Breast epithelium (tissue), 4 donors: ENCODE measurements at regions not wholly inside any gene's neighbourhood (a gene's known extent, or its start where the extent isn't known, plus 50 kb on each side); places are given as distances from the start of the nearest gene placed in this dataset.

ENCODE experiments used
- DNase-seq, 2 donors: peaks; one replicate each; pipeline ENCODE4 v3.0.0-alpha.2; 2019; ENCODE audit warnings: low spot score in 2 of 2
- H3K27ac ChIP-seq, 2 donors: fragments of 200-600 bp; sonication (generic) in 1 of 2; one replicate each; pipeline ENCODE4 v1.5.1; 2016 to 2019; ENCODE audit warnings: mild to moderate bottlenecking in 1 of 2
- H3K27me3 ChIP-seq, 2 donors: fragments of 200-600 bp; sonication (generic) in 1 of 2; one replicate each; pipeline versions ENCODE4 v1.5.1 to v1.6.0; 2017 to 2019; ENCODE audit warnings: control low read depth in 1 of 2, mild to moderate bottlenecking in 1 of 2
- H3K36me3 ChIP-seq: fragments of 200-600 bp; one replicate; pipeline ENCODE4 v1.5.1; 2019
- H3K4me1 ChIP-seq, 2 donors: fragments of 200-600 bp; sonication (generic); one replicate each; pipeline ENCODE4 v1.5.1; 2016 to 2019; ENCODE audit warnings: control low read depth in 1 of 2
- H3K4me3 ChIP-seq, 3 donors: fragments of 200-600 bp; sonication (generic); 1 replicate in 2 of 3; 2 replicates in 1 of 3; pipeline ENCODE4 v1.5.1; 2016 to 2019; ENCODE audit warnings: mild to moderate bottlenecking in 3 of 3, moderate library complexity in 2 of 3
- H3K9me3 ChIP-seq, 2 donors: fragments of 200-600 bp; sonication (generic) in 1 of 2; one replicate each; pipeline ENCODE4 v1.5.1; 2016 to 2019; ENCODE audit warnings: control low read depth in 1 of 2
- POLR2A ChIP-seq: fragments of 450-650 bp; IDR thresholded peaks from one replicate; pipeline ENCODE4 v1.6.1; 2016; ENCODE audit warnings: antibody characterized with exemption, mild to moderate bottlenecking, moderate library complexity
- POLR2AphosphoS5 ChIP-seq, 3 donors: sonication (generic); formaldehyde crosslinking; IDR thresholded peaks; one replicate each; pipeline ENCODE4 v1.6.1; 2017; ENCODE audit warnings: antibody characterized with exemption in 3 of 3
- intact Hi-C: fragments of 100-400 bp; cut with DNase I; formaldehyde crosslinking; loops from one replicate; pipeline ENCODE4 v1.15.1; 2023; ENCODE audit warnings: low total_unique reads
- TF ChIP-seq, protein P1 (sequence below), 3 donors: fragments of 450-650 bp; IDR thresholded peaks; one replicate each; pipeline ENCODE4 v1.5.1; 2016 to 2017; ENCODE audit warnings: antibody characterized with exemption in 3 of 3, mild to moderate bottlenecking in 3 of 3, moderate library complexity in 3 of 3

DNA sequence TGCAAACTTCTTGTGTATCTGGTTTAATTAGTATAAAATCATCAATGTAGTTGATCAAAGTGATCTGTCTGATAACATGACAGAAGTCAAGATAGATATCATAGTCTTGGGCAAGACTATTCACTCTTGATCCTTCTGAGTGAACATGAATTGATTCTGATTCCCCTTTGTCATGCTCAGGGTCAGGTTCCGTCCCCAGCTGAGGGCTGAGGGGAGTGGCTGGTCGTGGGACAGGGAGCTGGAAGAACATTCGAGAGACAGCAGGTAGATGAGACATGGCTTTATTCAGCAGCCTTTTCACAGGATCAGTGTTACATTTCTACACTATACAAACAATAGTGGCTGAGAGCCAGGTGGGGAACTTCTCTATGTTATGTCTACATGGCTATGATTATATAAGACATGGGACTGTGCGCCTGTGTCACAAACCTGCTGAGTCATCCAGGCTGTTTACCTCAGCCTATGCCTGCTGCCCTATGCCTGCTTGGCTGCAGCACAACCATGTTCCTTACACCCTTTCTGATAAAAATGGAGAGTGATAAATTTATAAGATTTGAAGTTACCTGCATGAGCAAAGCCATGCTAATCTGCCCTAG is 586.9 kb upstream of the NR3C2 start:
- Histone ChIP-seq H3K36me3 (no peaks in the 10 kb centered on the region), H3K27ac (no peak overlapping the region), H3K4me3 (no peak overlapping the region), H3K4me1 (no peaks in the 10 kb centered on the region), H3K27me3 (no peaks in the 10 kb centered on the region), H3K9me3 (no peaks in the 10 kb centered on the region)
- TF ChIP-seq, protein P1, sequence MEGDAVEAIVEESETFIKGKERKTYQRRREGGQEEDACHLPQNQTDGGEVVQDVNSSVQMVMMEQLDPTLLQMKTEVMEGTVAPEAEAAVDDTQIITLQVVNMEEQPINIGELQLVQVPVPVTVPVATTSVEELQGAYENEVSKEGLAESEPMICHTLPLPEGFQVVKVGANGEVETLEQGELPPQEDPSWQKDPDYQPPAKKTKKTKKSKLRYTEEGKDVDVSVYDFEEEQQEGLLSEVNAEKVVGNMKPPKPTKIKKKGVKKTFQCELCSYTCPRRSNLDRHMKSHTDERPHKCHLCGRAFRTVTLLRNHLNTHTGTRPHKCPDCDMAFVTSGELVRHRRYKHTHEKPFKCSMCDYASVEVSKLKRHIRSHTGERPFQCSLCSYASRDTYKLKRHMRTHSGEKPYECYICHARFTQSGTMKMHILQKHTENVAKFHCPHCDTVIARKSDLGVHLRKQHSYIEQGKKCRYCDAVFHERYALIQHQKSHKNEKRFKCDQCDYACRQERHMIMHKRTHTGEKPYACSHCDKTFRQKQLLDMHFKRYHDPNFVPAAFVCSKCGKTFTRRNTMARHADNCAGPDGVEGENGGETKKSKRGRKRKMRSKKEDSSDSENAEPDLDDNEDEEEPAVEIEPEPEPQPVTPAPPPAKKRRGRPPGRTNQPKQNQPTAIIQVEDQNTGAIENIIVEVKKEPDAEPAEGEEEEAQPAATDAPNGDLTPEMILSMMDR (IDR thresholded peaks at IDR 0.05), result no peak
- TF ChIP-seq POLR2A (no peak), POLR2AphosphoS5 (IDR thresholded peaks at IDR 0.05) (no peak)
- intact Hi-C loops, result loop anchor here (2.0 kb wide), 1 partner anchor 50 kb away; no protein-coding TSS in a partner anchor
- no peak for DNase-seq

DNA sequence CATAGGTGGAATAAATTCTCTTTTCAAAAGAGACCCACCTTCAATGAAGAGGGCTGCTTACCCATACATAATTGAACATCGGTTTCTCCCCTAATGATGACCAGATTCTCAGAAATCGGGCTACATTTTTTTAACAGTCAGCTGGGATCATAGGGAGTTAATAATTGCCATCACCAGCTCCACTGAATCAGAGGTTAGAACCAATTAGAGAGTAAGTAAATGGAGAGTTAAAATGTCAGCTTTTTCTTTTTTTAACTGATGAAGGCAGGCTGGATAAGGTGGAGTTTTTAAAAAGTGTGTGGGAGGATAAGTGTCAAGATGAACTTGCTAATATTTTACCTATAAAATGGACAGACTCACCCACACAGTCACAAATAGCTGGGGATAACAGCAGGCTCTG is 584.5 kb upstream of the NR3C2 start:
- H3K27ac ChIP-seq, result no peak overlapping the region
- H3K4me3 ChIP-seq, result no peak overlapping the region
- no peaks in the 10 kb centered on the region for H3K9me3 ChIP-seq
- TF ChIP-seq POLR2A, result no peak
- TF ChIP-seq POLR2AphosphoS5 (IDR thresholded peaks at IDR 0.05), result no peak
- TF ChIP-seq, protein P1 (IDR thresholded peaks at IDR 0.05), result no peak
- H3K4me1 ChIP-seq, result no peaks in the 10 kb centered on the region
- H3K36me3 ChIP-seq, result no peaks in the 10 kb centered on the region
- no peaks in the 10 kb centered on the region for H3K27me3 ChIP-seq
- DNase-seq, result no peak
- intact Hi-C loops, result no loop called here

- H3K4me3 ChIP-seq, result no peak overlapping the region
- TF ChIP-seq, protein P1 (IDR thresholded peaks at IDR 0.05), result no peak
- TF ChIP-seq POLR2AphosphoS5 (IDR thresholded peaks at IDR 0.05), result no peak
- TF ChIP-seq POLR2A, result no peak
- H3K36me3 ChIP-seq, result no peaks in the 10 kb centered on the region
- H3K27me3 ChIP-seq, result no peaks in the 10 kb centered on the region
- intact Hi-C loops, result no loop called here
- H3K9me3 ChIP-seq, result no peaks in the 10 kb centered on the region
- no peak for DNase-seq
- no peaks in the 10 kb centered on the region for H3K4me1 ChIP-seq
- no peak overlapping the region for H3K27ac ChIP-seq
These were observed 575.0 kb upstream of the NR3C2 start for GRCh38 chr4:149017002-149017734.

GRCh38 chr4:149009223-149009622 is 567.0 kb upstream of the NR3C2 start:
- no peak overlapping the region for H3K4me3 ChIP-seq
- H3K36me3 ChIP-seq, result no peaks in the 10 kb centered on the region
- H3K27ac ChIP-seq, result no peak overlapping the region
- no peaks in the 10 kb centered on the region for H3K27me3 ChIP-seq
- DNase-seq, result no peak
- no peaks in the 10 kb centered on the region for H3K9me3 ChIP-seq
- no peak for TF ChIP-seq POLR2A
- TF ChIP-seq POLR2AphosphoS5 (IDR thresholded peaks at IDR 0.05), result no peak
- TF ChIP-seq, protein P1 (IDR thresholded peaks at IDR 0.05), result no peak
- intact Hi-C loops, result no loop called here
- no peaks in the 10 kb centered on the region for H3K4me1 ChIP-seq

GRCh38 chr4:149008415-149009025 is 566.3 kb upstream of the NR3C2 start:
- no peaks in the 10 kb centered on the region for H3K9me3 ChIP-seq
- no peaks in the 10 kb centered on the region for H3K27me3 ChIP-seq
- H3K27ac ChIP-seq, result no peak overlapping the region
- H3K4me3 ChIP-seq, result no peak overlapping the region
- intact Hi-C loops, result no loop called here
- DNase-seq, result no peak
- TF ChIP-seq POLR2A, result no peak
- TF ChIP-seq, protein P1 (IDR thresholded peaks at IDR 0.05), result no peak
- no peak for TF ChIP-seq POLR2AphosphoS5 (IDR thresholded peaks at IDR 0.05)
- H3K36me3 ChIP-seq, result no peaks in the 10 kb centered on the region
- H3K4me1 ChIP-seq, result no peaks in the 10 kb centered on the region
